ENCODE measurements at regions not wholly inside any gene's neighbourhood (a gene's known extent, or its start where the extent isn't known, plus 50 kb on each side); places are given as distances from the start of the nearest gene placed in this dataset.

- no peak for DNase-seq
- TF ChIP-seq CTCF (IDR thresholded peaks at IDR 0.05; ENCODE audit: borderline replicate concordance): no peak
- no peak overlapping the region for H3K27ac ChIP-seq (replicated peaks)
- H3K4me3 ChIP-seq: no peak overlapping the region
- H3K36me3 ChIP-seq: no peaks in the 10 kb centered on the region
- intact Hi-C loops (cut with micrococcal nuclease): no loop called here
- H3K4me1 ChIP-seq: no peaks in the 10 kb centered on the region
- H3K27me3 ChIP-seq (ENCODE audit: low read depth): peaks cover 4% of the 10 kb centered on the region
- peaks cover 28% of the 10 kb centered on the region for H3K9me3 ChIP-seq (replicated peaks)
These were observed 215.7 kb upstream of the HABP2 start for GRCh38 chr10:113337142-113337541.

- TF ChIP-seq CTCF (IDR thresholded peaks at IDR 0.05; ENCODE audit: borderline replicate concordance): no peak
- Histone ChIP-seq H3K36me3 (no peaks in the 10 kb centered on the region), H3K4me3 (no peak overlapping the region), H3K27ac (replicated peaks) (no peak overlapping the region), H3K27me3 (ENCODE audit: low read depth) (peaks cover 4% of the 10 kb centered on the region), H3K4me1 (no peaks in the 10 kb centered on the region), H3K9me3 (replicated peaks) (peaks cover 16% of the 10 kb centered on the region)
- intact Hi-C loops (cut with micrococcal nuclease): no loop called here
- no peak for DNase-seq
These were observed 213.7 kb upstream of the HABP2 start for GRCh38 chr10:113339121-113339520.

GRCh38 chr10:113340282-113340681 lies 212.6 kb upstream of the HABP2 start:
- DNase-seq: no peak
- H3K9me3 ChIP-seq (replicated peaks): peaks cover 5% of the 10 kb centered on the region
- intact Hi-C loops (cut with micrococcal nuclease): no loop called here
- H3K27ac ChIP-seq (replicated peaks): no peak overlapping the region
- peaks cover 4% of the 10 kb centered on the region for H3K27me3 ChIP-seq (ENCODE audit: low read depth)
- H3K36me3 ChIP-seq: no peaks in the 10 kb centered on the region
- TF ChIP-seq CTCF (IDR thresholded peaks at IDR 0.05; ENCODE audit: borderline replicate concordance): no peak
- no peak overlapping the region for H3K4me3 ChIP-seq
- H3K4me1 ChIP-seq: no peaks in the 10 kb centered on the region

GRCh38 chr10:113341138-113341537 lies 211.7 kb upstream of the HABP2 start:
- no peaks in the 10 kb centered on the region for H3K4me1 ChIP-seq
- H3K9me3 ChIP-seq (replicated peaks): no peaks in the 10 kb centered on the region
- no peak for DNase-seq
- no peak for TF ChIP-seq CTCF (IDR thresholded peaks at IDR 0.05; ENCODE audit: borderline replicate concordance)
- intact Hi-C loops (cut with micrococcal nuclease): no loop called here
- H3K27ac ChIP-seq (replicated peaks): no peak overlapping the region
- H3K36me3 ChIP-seq: no peaks in the 10 kb centered on the region
- H3K4me3 ChIP-seq: no peak overlapping the region
- H3K27me3 ChIP-seq (ENCODE audit: low read depth): peaks cover 4% of the 10 kb centered on the region

- H3K9me3 ChIP-seq (replicated peaks): no peaks in the 10 kb centered on the region
- no peaks in the 10 kb centered on the region for H3K36me3 ChIP-seq
- no peak overlapping the region for H3K27ac ChIP-seq (replicated peaks)
- H3K4me3 ChIP-seq: no peak overlapping the region
- no peaks in the 10 kb centered on the region for H3K27me3 ChIP-seq (ENCODE audit: low read depth)
- intact Hi-C loops (cut with micrococcal nuclease): no loop called here
- no peak for TF ChIP-seq CTCF (IDR thresholded peaks at IDR 0.05; ENCODE audit: borderline replicate concordance)
- no peak for DNase-seq
- no peaks in the 10 kb centered on the region for H3K4me1 ChIP-seq
These were observed 206.8 kb upstream of the HABP2 start for GRCh38 chr10:113345826-113346624.

All from left ventricle myocardium inferior (tissue), 1 donor.